ENCODE measurements at regions not wholly inside any gene's neighbourhood (a gene's known extent, or its start where the extent isn't known, plus 50 kb on each side); places are given as distances from the start of the nearest gene placed in this dataset.

DNA sequence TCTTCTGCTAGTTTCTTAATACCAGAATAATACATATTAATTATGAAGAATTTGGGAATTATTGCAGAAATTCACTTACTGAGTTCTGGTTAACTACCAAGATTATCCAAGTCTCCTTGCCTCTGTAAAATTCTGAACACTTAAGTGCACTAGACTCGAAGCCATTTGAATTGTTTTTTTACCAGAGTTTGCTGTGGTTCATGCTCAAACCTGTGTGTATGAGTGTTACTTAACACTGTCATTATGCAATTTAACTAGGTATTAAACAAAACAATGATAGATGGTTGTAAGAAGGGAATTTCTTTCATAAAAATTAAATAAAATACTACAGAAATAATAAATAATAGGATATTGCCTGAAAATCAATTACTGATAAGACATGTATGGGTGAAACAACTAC, 145.6 kb upstream of the FAT4 start:
- Histone ChIP-seq H4K20me1 (replicated peaks; ENCODE audit: control insufficient read depth, extremely low read depth, insufficient read depth, low read length) (no peaks in the 10 kb centered on the region), H3K9ac (replicated peaks; ENCODE audit: extremely low read depth, insufficient read depth, low read length) (no peak overlapping the region), H3K4me1 (ENCODE audit: control insufficient read depth, extremely low read depth, insufficient read depth, low read length) (no peaks in the 10 kb centered on the region), H2AFZ (ENCODE audit: low read depth, low read length) (no peak overlapping the region), H3K79me2 (ENCODE audit: control insufficient read depth, insufficient read depth, low read length) (no peaks in the 10 kb centered on the region), H3K4me3 (replicated peaks in 1 of 3; ENCODE audit: insufficient read depth in 1 of 3, low read depth in 1 of 3, low read length in 3 of 3) (no peak overlapping the region), H3K27ac (ENCODE audit: insufficient read depth, low read depth, low read length) (no peak overlapping the region), H3K36me3 (ENCODE audit: control insufficient read depth in 2 of 2, extremely low read depth in 1 of 2, insufficient read depth in 2 of 2, low read length in 2 of 2) (no peaks in the 10 kb centered on the region), H3K9me3 (replicated peaks; ENCODE audit: control insufficient read depth, insufficient read depth, low read length) (no peaks in the 10 kb centered on the region), H3K4me2 (ENCODE audit: insufficient read depth, low read length) (no peak overlapping the region), H3K27me3 (ENCODE audit: control insufficient read depth in 2 of 2, insufficient read depth in 2 of 2, low read length in 2 of 2) (no peaks in the 10 kb centered on the region), H3K9me1 (replicated peaks; ENCODE audit: control insufficient read depth, extremely low read depth, insufficient read depth, low read length) (no peaks in the 10 kb centered on the region)
- no peak for DNase-seq (ENCODE audit: low read depth, low spot score)
- no peak for TF ChIP-seq CTCF (IDR thresholded peaks at IDR 0.05; ENCODE audit: extremely low read depth in 1 of 2, insufficient read depth in 1 of 2, low read depth in 1 of 2, low read length in 2 of 2)
- TF ChIP-seq FOS (IDR thresholded peaks at IDR 0.05; ENCODE audit: borderline replicate concordance, insufficient read depth, low read length): no peak
- TF ChIP-seq MYC (IDR thresholded peaks at IDR 0.05; ENCODE audit: low read depth, low read length): no peak
- TF ChIP-seq POLR2AphosphoS5 (IDR thresholded peaks at IDR 0.05; ENCODE audit: insufficient read depth, low read depth, low read length): no peak
- TF ChIP-seq MAX (IDR thresholded peaks at IDR 0.05; ENCODE audit: insufficient read depth, insufficient read length): no peak
- TF ChIP-seq POLR2A (IDR thresholded peaks at IDR 0.05; ENCODE audit: low read depth, low read length): no peak
- no peak for TF ChIP-seq EZH2 (IDR thresholded peaks at IDR 0.05; ENCODE audit: borderline replicate concordance, low read depth, low read length, severe bottlenecking)
- TF ChIP-seq JUN (IDR thresholded peaks at IDR 0.05; ENCODE audit: borderline replicate concordance, insufficient read depth, insufficient read length, low read depth): no peak
- no peak for TF ChIP-seq GATA2 (IDR thresholded peaks at IDR 0.05; ENCODE audit: insufficient read depth, insufficient read length, low read depth, low read length)
- dilution Hi-C loops (cut with MboI; ENCODE audit: extremely low pct_ligation_motif_present, low sequenced_read_pairs): no loop called here
- POLR2A ChIA-PET: no interaction called here
- no peak for FAIRE-seq
- CTCF ChIA-PET: no interaction called here
- BruUV-seq (replicated peaks): no TSS peak
- intact Hi-C loops (cut with micrococcal nuclease): no loop called here
